GM23338 (cell line): ENCODE measurements at regions not wholly inside any gene's neighbourhood (a gene's known extent, or its start where the extent isn't known, plus 50 kb on each side); places are given as distances from the start of the nearest gene placed in this dataset.

Experiments used
- ATAC-seq: fragments of 200-7000 bp; cut with Tn5 transposase; 3 replicates; pipeline ENCODE4 v1.9.1; 2020
- DNase-seq: peaks from one replicate; pipeline ENCODE4 v3.0.0-alpha.2; 2015; ENCODE audit warnings: low spot score
- H2AFZ ChIP-seq: fragments of 200-600 bp; sonication (generic); 2 replicates; pipeline ENCODE4 v1.8.0; 2016; ENCODE audit warnings: antibody characterized with exemption, mild to moderate bottlenecking, moderate library complexity
- H3F3A ChIP-seq: fragments of 200-600 bp; sonication (generic); replicated peaks from 2 replicates; pipeline ENCODE4 v1.8.0; 2017; ENCODE audit warnings: antibody characterized with exemption, mixed run types, low read depth
- H3K27ac ChIP-seq: fragments of 200-600 bp; sonication (generic); 2 replicates; pipeline ENCODE4 v1.6.1; 2016; ENCODE audit warnings: low read depth
- H3K27me3 ChIP-seq: fragments of 200-600 bp; sonication (generic); 2 replicates; pipeline ENCODE4 v1.8.0; 2016; ENCODE audit warnings: mild to moderate bottlenecking, mixed run types, moderate library complexity; ENCODE audit not compliant: insufficient read depth
- H3K36me3 ChIP-seq: fragments of 200-600 bp; sonication (generic); 2 replicates; pipeline ENCODE4 v1.8.0; 2016; ENCODE audit warnings: mild to moderate bottlenecking; ENCODE audit not compliant: insufficient read depth
- H3K4me1 ChIP-seq: fragments of 200-600 bp; sonication (generic); 2 replicates; pipeline ENCODE4 v1.8.0; 2016; ENCODE audit warnings: mild to moderate bottlenecking, moderate library complexity; ENCODE audit not compliant: insufficient read depth
- H3K4me2 ChIP-seq: fragments of 200-600 bp; sonication (generic); 2 replicates; pipeline ENCODE4 v1.7.1; 2017; ENCODE audit warnings: mixed run types
- H3K4me3 ChIP-seq: fragments of 200-600 bp; sonication (generic); 2 replicates; pipeline ENCODE4 v1.6.1; 2016; ENCODE audit warnings: mixed run types
- H3K79me2 ChIP-seq: fragments of 200-600 bp; sonication (generic); replicated peaks from 2 replicates; pipeline ENCODE4 v1.8.0; 2017; ENCODE audit warnings: mild to moderate bottlenecking; ENCODE audit not compliant: insufficient read depth
- H3K9me2 ChIP-seq: fragments of 200-600 bp; sonication (generic); 2 replicates; pipeline ENCODE4 v1.8.0; 2017; ENCODE audit not compliant: insufficient read depth
- H4K20me1 ChIP-seq: fragments of 200-600 bp; sonication (generic); replicated peaks from 2 replicates; pipeline ENCODE4 v1.8.0; 2017; ENCODE audit warnings: mild to moderate bottlenecking; ENCODE audit not compliant: insufficient read depth
- H3K27ac Mint-ChIP-seq: 2 replicates; pipeline ENCODE4 v1.8.0; 2020; ENCODE audit warnings: inconsistent platforms, mild to moderate bottlenecking, moderate library complexity, mixed read lengths
- H3K27me3 Mint-ChIP-seq: 3 replicates; pipeline ENCODE4 v1.8.0; 2022; ENCODE audit warnings: low read depth, mild to moderate bottlenecking, moderate library complexity, mixed read lengths, inconsistent platforms; ENCODE audit not compliant: insufficient read depth, poor library complexity
- H3K36me3 Mint-ChIP-seq: 3 replicates; pipeline ENCODE4 v1.8.0; 2021; ENCODE audit warnings: low read depth, mild to moderate bottlenecking, inconsistent platforms, moderate library complexity, mixed read lengths
- H3K4me1 Mint-ChIP-seq: 3 replicates; pipeline ENCODE4 v1.8.0; 2020; ENCODE audit warnings: mild to moderate bottlenecking, inconsistent platforms, mixed read lengths
- H3K4me3 Mint-ChIP-seq: 3 replicates; pipeline ENCODE4 v1.8.0; 2021; ENCODE audit warnings: moderate library complexity, mild to moderate bottlenecking, inconsistent platforms, mixed read lengths
- H3K9me3 Mint-ChIP-seq: 3 replicates; pipeline ENCODE4 v1.8.0; 2020; ENCODE audit warnings: moderate library complexity, mild to moderate bottlenecking, inconsistent platforms, mixed read lengths
- CREB1 ChIP-seq: fragments of 250-450 bp; sonication (Bioruptor Pico); IDR thresholded peaks from 2 replicates; pipeline ENCODE4 v1.5.0; 2020; ENCODE audit warnings: low read depth, mild to moderate bottlenecking, moderate library complexity
- CTCF ChIP-seq, 2 experiments: fragments of 200-600 bp in 1 of 2; sonication (generic) in 1 of 2; conservative IDR thresholded peaks; 2 replicates each; pipeline versions ENCODE4 v1.5.1 to v1.6.1; 2016 to 2017; ENCODE audit warnings: antibody characterized with exemption in 2 of 2, low read depth in 2 of 2, mild to moderate bottlenecking in 2 of 2, moderate library complexity in 1 of 2
- ETS1 ChIP-seq: IDR thresholded peaks from 2 replicates; pipeline ENCODE4 v1.6.1; 2016; ENCODE audit warnings: antibody characterized with exemption
- EZH2 ChIP-seq: fragments of 200-600 bp; sonication (generic); IDR thresholded peaks from one replicate; pipeline ENCODE4 v1.8.0; 2017; ENCODE audit warnings: antibody characterized with exemption, mild to moderate bottlenecking, low read depth; ENCODE audit not compliant: unreplicated experiment
- EZH2phosphoT487 ChIP-seq: fragments of 200-600 bp; sonication (generic); IDR thresholded peaks from one replicate; pipeline ENCODE4 v1.8.1; 2018; ENCODE audit warnings: antibody characterized with exemption; ENCODE audit not compliant: unreplicated experiment
- JUNB ChIP-seq: IDR thresholded peaks from one replicate; pipeline ENCODE4 v1.6.1; 2016; ENCODE audit warnings: antibody characterized with exemption; ENCODE audit not compliant: unreplicated experiment
- NANOG ChIP-seq: IDR thresholded peaks from 2 replicates; pipeline ENCODE4 v1.6.1; 2016; ENCODE audit warnings: antibody characterized with exemption, borderline replicate concordance
- POLR2AphosphoS5 ChIP-seq: IDR thresholded peaks from 2 replicates; pipeline ENCODE4 v1.6.1; 2016; ENCODE audit warnings: antibody characterized with exemption, low read depth
- REST ChIP-seq: IDR thresholded peaks from one replicate; pipeline ENCODE4 v1.6.1; 2018; ENCODE audit warnings: antibody characterized with exemption; ENCODE audit not compliant: unreplicated experiment
- STAT1 ChIP-seq: IDR thresholded peaks from one replicate; pipeline ENCODE4 v1.6.1; 2016; ENCODE audit warnings: antibody characterized with exemption; ENCODE audit not compliant: unreplicated experiment
- ZNF114 ChIP-seq: fragments of 250-450 bp; sonication (Bioruptor Pico); IDR thresholded peaks from 2 replicates; pipeline ENCODE4 v1.5.0; 2020; ENCODE audit warnings: mild to moderate bottlenecking, moderate library complexity
- ZNF331 ChIP-seq: fragments of 250-450 bp; sonication (Bioruptor Pico); IDR thresholded peaks from 2 replicates; pipeline ENCODE4 v1.5.0; 2020; ENCODE audit warnings: low read depth, mild to moderate bottlenecking, moderate library complexity
- ZNF462 ChIP-seq: fragments of 250-450 bp; sonication (Bioruptor Pico); IDR thresholded peaks from 2 replicates; pipeline ENCODE4 v1.5.0; 2020; ENCODE audit warnings: mild to moderate bottlenecking, moderate library complexity

- TF ChIP-seq EZH2 (no peak), EZH2phosphoT487 (no peak)
Observed at GRCh38 chr2:19728125-19728524, 173.7 kb downstream of the TTC32 start (continued).

GRCh38 chr2:19725392-19725791 is 176.4 kb downstream of the TTC32 start:
- Histone ChIP-seq H3K4me1 (no peaks in the 10 kb centered on the region), H2AFZ (no peak overlapping the region), H3K36me3 (no peaks in the 10 kb centered on the region), H4K20me1 (no peaks in the 10 kb centered on the region), H3F3A (no peaks in the 10 kb centered on the region), H3K27ac (no peak overlapping the region), H3K79me2 (no peaks in the 10 kb centered on the region), H3K9me2 (0 out of 2 replicates have a peak, but pooled peaks cover 3% of the 10 kb centered on the region), H3K4me3 (no peak overlapping the region), H3K4me2 (no peak overlapping the region), H3K27me3 (no peaks in the 10 kb centered on the region)
- H3K4me3 Mint-ChIP-seq, result no peak overlapping the region
- peaks cover 9% of the 10 kb centered on the region for H3K27me3 Mint-ChIP-seq
- ATAC-seq (no peak), DNase-seq (no peak)
- TF ChIP-seq STAT1 (no peak), NANOG (no peak), EZH2phosphoT487 (no peak), ZNF462 (CRISPR knock-in tag) (no peak), CTCF (conservative IDR thresholded peaks at IDR 0.05; ENCODE audit: low read depth in 2 of 2) (no peak), ETS1 (no peak), JUNB (no peak), EZH2 (no peak), REST (no peak), ZNF114 (no peak), ZNF331 (CRISPR knock-in tag) (no peak), POLR2AphosphoS5 (no peak), CREB1 (CRISPR knock-in tag) (no peak)
- H3K36me3 Mint-ChIP-seq, result no peaks in the 10 kb centered on the region
- H3K9me3 Mint-ChIP-seq, result no peaks in the 10 kb centered on the region; the same call in 2 of the 3 replicates
- H3K4me1 Mint-ChIP-seq, result no peaks in the 10 kb centered on the region
- no peak overlapping the region for H3K27ac Mint-ChIP-seq
